GM21786 (cell line): ENCODE measurements at regions not wholly inside any gene's neighbourhood (a gene's known extent, or its start where the extent isn't known, plus 50 kb on each side); places are given as distances from the start of the nearest gene placed in this dataset.

Experiments
- ATAC-seq: cut with Tn5 transposase; IDR thresholded peaks from one replicate; pipeline ENCODE4 v1.9.1; 2021; ENCODE audit not compliant: unreplicated experiment

- no peak for ATAC-seq
Observed at GRCh38 chr2:139196754-139197153, 416.6 kb upstream of the NXPH2 start.

DNA sequence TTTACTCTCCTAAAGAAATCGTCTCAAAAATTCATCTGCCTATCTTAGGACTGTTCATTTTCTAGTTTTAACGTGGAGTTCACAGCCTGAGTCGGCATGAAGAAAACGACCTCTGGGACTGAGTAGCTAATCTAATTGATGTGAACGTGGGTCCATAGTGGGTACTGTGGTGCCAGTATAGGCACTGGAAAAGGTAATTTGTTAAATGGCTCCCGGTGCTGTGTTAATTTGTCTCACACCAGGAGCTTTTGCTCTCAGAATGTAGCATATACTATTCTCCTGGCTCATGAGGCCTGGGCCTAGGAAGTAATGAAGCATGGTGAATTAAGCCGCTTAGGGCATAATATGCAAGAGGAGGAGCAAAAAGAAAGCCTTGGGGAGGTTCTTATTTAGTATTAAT, 414.4 kb upstream of the NXPH2 start:
- no peak for ATAC-seq

DNA sequence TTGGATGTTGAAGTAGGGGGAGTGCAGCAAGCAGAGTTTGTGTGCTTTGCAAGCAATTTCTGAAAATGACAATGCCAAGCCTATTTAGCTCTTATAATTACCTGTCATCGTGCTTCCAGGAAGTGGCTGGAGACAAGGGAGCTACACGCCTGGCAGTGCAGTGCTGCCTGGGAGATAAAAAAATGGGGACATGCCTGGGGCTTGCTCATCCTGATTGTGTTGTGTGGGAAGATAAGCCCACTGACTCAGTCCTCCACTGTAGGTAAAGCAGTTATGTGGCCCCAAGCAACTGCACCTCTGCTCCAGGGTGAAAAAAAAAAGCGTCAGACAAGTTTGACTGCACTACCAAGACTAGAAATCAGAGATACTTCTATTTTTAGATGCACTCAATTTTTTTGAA, 396.9 kb upstream of the NXPH2 start:
- ATAC-seq: no peak

DNA sequence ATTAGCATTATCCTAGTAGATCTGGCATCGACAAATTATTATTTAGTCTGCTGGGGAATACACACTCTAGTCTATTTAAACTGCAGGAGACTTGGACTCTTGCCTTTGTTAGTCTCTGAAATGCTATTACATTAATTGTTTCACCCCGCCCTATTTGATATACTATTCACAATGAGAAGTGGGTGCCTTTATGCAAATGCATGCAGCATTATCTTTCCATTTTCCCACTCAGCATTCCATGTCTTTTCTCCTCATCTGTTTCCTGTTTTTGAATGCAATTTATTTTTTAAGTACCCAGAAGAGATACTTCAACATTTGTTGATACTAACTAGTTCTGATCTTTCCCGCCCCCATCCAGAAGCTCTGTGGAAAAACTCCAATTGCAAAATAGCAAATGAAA, 395.3 kb upstream of the NXPH2 start:
- ATAC-seq: no peak

DNA sequence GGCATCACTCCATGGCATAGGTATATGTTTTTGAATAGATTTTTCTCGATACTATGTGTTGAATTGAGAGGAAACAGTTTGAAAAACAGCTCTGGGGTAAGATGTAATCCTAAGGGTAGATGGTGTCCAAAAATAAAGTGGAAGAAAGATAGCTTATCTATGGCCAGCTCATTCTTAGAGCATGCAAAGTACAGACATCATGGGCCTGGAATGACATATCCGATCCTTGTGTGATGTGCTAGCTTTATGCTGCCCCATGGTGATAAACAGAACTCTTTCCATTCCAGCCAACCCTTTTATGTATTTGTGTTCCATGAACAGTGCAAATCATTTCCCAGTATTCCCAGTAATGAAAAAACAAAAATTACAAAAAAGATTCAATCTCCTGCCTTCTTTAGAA, 390.2 kb upstream of the NXPH2 start:
- no peak for ATAC-seq

GRCh38 chr2:139165601-139166000, 385.4 kb upstream of the NXPH2 start:
- ATAC-seq: no peak

DNA sequence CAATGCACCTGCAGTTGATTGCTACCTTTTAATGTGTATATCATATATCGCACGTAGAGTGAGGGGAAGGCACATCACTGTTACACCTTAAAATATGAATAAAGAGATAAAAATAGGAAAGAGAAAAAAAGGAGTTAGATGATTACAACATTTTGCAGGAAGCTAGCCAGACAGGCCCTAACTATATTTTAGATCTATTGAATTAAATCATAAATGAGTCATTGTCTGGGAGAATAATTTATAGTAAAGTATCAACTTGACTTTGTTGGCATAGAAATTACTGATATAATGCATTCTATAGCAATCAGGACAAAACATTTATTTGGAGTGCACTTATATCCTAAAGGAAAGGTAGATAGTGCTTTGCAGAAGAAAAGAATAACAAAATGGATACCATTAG, 384.9 kb upstream of the NXPH2 start:
- ATAC-seq: no peak

DNA sequence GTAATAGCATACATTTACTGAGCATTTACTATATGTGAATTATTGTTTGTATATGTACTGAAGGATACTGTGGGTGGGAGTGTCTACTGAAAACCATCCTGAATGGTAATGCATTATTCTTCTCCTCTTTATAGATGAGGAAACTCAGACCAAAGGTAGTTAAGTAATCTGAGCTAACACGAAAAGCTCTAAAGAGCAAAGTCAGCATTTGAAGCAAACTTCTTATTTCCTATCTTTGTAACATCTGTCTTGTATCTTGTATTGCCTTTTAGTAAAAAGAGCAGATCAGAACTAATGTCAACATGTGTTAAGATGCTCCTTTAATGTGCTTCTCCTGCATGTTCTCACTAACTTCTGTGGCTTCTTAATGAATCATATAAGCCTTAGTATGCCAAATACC, 382.8 kb upstream of the NXPH2 start:
- ATAC-seq: no peak

DNA sequence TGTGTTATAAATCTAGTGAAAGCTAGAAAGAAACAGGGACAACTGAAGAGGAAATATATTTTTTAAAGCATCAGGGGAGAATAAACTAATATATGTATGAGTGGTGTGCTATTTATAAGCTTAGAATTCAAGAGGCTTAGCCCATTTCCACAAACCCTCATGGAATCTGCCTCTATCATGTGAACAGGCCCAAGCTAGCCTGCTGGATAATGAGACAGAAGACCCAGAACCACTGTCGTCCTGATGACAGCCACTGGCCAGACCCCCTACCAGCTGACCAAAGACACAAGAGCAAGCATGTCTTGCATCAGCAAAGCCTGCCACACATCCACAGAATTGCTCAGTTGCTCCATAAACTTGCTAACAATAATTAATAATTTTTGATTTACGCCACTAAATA, 382.3 kb upstream of the NXPH2 start:
- ATAC-seq: no peak

DNA sequence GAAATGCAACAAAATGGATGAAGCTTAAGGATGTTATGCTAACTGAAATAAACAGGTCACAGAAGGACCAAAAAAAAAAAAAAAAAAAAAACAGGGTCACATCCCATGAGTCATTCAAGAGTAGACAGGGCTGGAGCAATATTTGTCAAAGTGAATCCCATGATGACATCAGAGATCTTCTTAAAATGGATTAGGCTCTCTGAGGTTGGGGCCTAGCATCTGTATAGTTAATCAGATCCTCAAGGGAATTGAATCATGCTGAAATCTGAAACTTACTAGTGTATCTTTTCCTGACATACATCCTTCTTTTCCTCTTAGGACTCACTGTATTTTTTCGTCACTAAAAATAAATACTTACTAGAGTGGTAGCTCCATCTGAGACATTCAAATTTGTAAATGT, 380.6 kb upstream of the NXPH2 start:
- no peak for ATAC-seq

- ATAC-seq: no peak
Observed at GRCh38 chr2:139159177-139159576, 379.0 kb upstream of the NXPH2 start.

- no peak for ATAC-seq
Observed at GRCh38 chr2:139156730-139157129, 376.5 kb upstream of the NXPH2 start.

- no peak for ATAC-seq
Observed at GRCh38 chr2:139155991-139156390, 375.8 kb upstream of the NXPH2 start.

DNA sequence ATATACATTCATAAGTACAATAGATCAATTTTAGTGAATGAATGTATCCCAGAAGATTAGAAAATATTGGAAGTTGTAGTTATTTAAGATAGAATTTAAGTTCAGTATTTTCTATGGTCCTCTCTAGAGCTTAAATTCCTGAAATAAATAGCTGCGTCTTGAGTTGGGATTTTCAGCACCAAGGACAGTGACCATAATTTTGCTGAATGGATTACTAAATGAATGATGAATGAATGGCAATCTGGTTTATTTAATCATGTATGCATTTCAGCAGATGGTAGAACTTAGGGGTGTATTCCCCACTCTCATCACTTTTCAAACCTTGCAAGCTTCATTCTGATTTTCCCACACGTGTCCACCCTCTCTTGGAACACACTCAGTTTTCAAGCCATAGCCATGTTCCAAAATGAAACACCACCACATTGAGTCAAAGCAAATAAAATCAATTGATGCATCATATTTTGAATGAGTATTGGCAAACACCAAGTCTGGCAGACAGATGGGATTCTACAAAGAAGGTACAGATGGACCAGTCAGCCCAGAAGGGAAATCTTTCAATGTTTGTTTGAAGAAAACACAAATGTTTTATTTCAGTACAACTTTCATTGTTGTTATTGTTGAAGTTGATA, 362.2 kb upstream of the NXPH2 start:
- no peak for ATAC-seq

DNA sequence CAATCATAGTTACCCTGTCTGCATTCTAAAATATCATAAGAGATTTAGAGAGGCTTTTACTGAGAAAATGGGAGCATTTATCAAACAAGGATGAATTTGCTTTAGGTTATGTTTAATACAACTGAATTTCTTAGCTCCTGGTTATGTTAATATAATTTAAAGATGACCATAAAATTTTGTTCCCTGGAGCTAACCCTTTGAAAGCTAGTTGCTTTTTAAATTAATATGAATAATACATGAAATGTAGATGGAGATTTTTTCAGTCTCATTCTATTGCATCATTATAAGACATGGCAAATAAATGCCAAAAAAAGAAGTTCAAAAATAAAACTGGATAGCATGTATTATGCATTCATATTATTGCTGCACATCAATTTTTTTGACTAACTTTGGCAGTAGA, 344.1 kb upstream of the NXPH2 start:
- ATAC-seq: no peak

- no peak for ATAC-seq
Observed at GRCh38 chr2:139123795-139124194, 343.6 kb upstream of the NXPH2 start.

DNA sequence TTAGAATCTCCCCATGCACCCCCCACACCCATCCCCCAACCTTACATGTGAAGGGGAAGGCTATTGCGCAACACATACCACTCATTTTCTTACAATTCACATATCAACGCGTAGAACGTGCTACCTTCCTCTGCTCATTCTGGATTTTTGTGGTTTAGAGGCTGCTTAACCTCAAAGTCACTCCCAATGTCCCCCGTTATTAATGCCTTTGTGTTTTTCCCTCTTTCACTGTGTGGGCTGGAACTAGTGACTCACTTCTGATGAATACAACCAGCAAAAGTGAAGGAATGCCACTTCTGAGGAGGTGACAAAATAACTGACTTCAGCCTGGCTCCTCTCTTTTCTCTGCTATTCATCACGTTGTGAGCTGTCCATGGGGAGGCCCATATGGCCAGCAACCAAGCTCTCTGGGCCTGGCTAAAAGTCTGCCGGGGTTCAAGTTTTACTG, 342.5 kb upstream of the NXPH2 start:
- no peak for ATAC-seq

DNA sequence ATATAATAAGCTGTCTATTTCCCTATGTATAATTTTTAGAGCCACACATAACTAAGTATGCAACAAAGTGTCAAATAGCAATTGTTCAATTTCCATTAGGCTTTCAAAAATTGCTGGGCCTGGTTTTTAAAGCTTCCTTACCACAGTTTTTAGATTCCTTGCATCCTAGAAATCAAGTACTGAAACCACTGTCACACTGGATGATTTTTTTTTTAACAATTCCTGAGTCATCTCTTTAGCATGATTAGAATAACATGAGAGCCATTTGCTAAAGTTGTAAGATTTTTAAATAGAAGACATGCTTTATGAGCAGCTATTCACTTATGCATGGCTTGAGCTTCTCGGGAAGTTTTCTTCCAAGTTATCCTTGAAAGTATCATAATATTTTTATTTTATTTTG, 319.5 kb upstream of the NXPH2 start:
- no peak for ATAC-seq

DNA sequence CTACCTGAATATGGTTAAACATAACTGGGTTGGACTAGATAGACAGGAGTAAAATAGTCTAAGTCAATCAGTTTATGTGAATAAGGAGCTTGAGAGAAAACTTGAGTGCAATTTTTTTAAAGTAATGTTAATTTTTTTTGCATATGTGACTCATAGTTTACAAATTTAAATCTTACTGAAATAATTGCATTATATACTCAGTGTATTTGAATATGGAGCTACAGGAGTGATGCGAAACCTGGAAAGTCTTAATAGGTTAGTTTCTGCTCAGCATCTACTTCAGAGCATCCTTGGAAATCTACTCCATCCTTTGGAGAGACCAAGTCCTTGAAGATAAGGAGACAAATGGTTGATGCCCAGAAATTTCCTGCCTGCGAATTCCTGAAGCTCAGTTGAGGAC, 318.8 kb upstream of the NXPH2 start:
- ATAC-seq: no peak

- ATAC-seq: no peak
Observed at GRCh38 chr2:139083121-139083520, 302.9 kb upstream of the NXPH2 start.

GRCh38 chr2:139080244-139080643, 300.1 kb upstream of the NXPH2 start:
- no peak for ATAC-seq

DNA sequence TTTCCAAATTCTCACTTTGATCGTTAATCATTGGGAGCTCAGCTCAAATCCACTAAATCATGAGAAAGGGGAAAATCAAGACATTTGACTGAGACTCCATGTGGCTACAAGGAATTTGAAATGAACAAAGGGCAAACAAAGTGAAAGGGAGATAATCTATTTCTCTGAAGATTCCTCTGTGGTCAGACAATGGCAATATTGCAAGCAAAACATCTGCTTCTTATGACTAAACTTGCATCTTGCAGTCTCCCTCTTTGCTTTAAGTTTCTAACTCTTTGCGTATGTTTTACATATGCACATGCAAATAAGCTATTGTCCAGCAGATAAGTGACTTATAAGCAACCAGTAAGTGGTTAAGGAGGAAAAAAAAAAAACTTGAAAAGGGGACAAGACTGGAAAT, 299.1 kb upstream of the NXPH2 start:
- ATAC-seq: no peak

GRCh38 chr2:139078376-139078775, 298.2 kb upstream of the NXPH2 start:
- ATAC-seq: no peak
